ENCODE measurements at regions not wholly inside any gene's neighbourhood (a gene's known extent, or its start where the extent isn't known, plus 50 kb on each side); places are given as distances from the start of the nearest gene placed in this dataset.
"Not testable (repeated sequence)": the region's sequence is repeated elsewhere in the genome, so short reads cannot be mapped to it uniquely, and the experiment has no call there.

- TF ChIP-seq POLR2A (IDR thresholded peaks at IDR 0.05; ENCODE audit: low read depth, low read length), result no peak
- DNase-seq (ENCODE audit: insufficient read length, low spot score) (no peak), FAIRE-seq (no peak)
These were observed 902.5 kb downstream of the FAM133A start for GRCh38 chrX:94576367-94577004.

- DNase-seq (ENCODE audit: insufficient read length, low spot score) (no peak), FAIRE-seq (no peak)
- no peak for TF ChIP-seq POLR2A (IDR thresholded peaks at IDR 0.05; ENCODE audit: low read depth, low read length)
These were observed 926.1 kb downstream of the FAM133A start for GRCh38 chrX:94600077-94600476.

- DNase-seq (ENCODE audit: insufficient read length, low spot score), result no peak
- TF ChIP-seq POLR2A (IDR thresholded peaks at IDR 0.05; ENCODE audit: low read depth, low read length), result no peak
- no peak for FAIRE-seq
These were observed 938.1 kb downstream of the FAM133A start for GRCh38 chrX:94612140-94612539.

- DNase-seq (ENCODE audit: insufficient read length, low spot score) (no peak), FAIRE-seq (no peak)
- TF ChIP-seq POLR2A (IDR thresholded peaks at IDR 0.05; ENCODE audit: low read depth, low read length), result no peak
These were observed 959.2 kb downstream of the FAM133A start for GRCh38 chrX:94633237-94633636.

- TF ChIP-seq POLR2A (IDR thresholded peaks at IDR 0.05; ENCODE audit: low read depth, low read length), result no peak
- FAIRE-seq (no peak), DNase-seq (ENCODE audit: insufficient read length, low spot score) (no peak)
These were observed 961.0 kb downstream of the FAM133A start for GRCh38 chrX:94635003-94635402.

- no peak for DNase-seq (ENCODE audit: insufficient read length, low spot score)
- no peak for FAIRE-seq
- TF ChIP-seq POLR2A (IDR thresholded peaks at IDR 0.05; ENCODE audit: low read depth, low read length), result no peak
These were observed 971.7 kb downstream of the FAM133A start for GRCh38 chrX:94645726-94646125.

GRCh38 chrX:94655180-94655579, 981.2 kb downstream of the FAM133A start:
- FAIRE-seq, result no peak
- DNase-seq (ENCODE audit: insufficient read length, low spot score), result no peak
- TF ChIP-seq POLR2A (IDR thresholded peaks at IDR 0.05; ENCODE audit: low read depth, low read length), result no peak

- DNase-seq (ENCODE audit: insufficient read length, low spot score) (no peak), FAIRE-seq (no peak)
- no peak for TF ChIP-seq POLR2A (IDR thresholded peaks at IDR 0.05; ENCODE audit: low read depth, low read length)
These were observed 988.7 kb downstream of the FAM133A start for GRCh38 chrX:94662689-94663088.

- DNase-seq (ENCODE audit: insufficient read length, low spot score), result no peak
- TF ChIP-seq POLR2A (IDR thresholded peaks at IDR 0.05; ENCODE audit: low read depth, low read length), result no peak
- FAIRE-seq, result no peak
These were observed 1002.3 kb downstream of the FAM133A start for GRCh38 chrX:94676285-94676684.

GRCh38 chrX:94686071-94686470, 1012.1 kb downstream of the FAM133A start:
- DNase-seq (ENCODE audit: insufficient read length, low spot score) (no peak), FAIRE-seq (no peak)
- no peak for TF ChIP-seq POLR2A (IDR thresholded peaks at IDR 0.05; ENCODE audit: low read depth, low read length)

GRCh38 chrX:94695910-94696309, 1021.9 kb downstream of the FAM133A start:
- DNase-seq (ENCODE audit: insufficient read length, low spot score) (no peak), FAIRE-seq (no peak)
- TF ChIP-seq POLR2A (IDR thresholded peaks at IDR 0.05; ENCODE audit: low read depth, low read length), result no peak

- FAIRE-seq, result not testable (repeated sequence)
These were observed 1030.6 kb downstream of the FAM133A start for GRCh38 chrX:94704348-94705256.

GRCh38 chrX:94721386-94721785, 1047.4 kb downstream of the FAM133A start:
- FAIRE-seq, result no peak
- no peak for DNase-seq (ENCODE audit: insufficient read length, low spot score)
- no peak for TF ChIP-seq POLR2A (IDR thresholded peaks at IDR 0.05; ENCODE audit: low read depth, low read length)

More at GRCh38 chrX:94704348-94705256, 1030.6 kb downstream of the FAM133A start:
- not testable (repeated sequence) for DNase-seq (ENCODE audit: insufficient read length, low spot score)

GRCh38 chrX:94722578-94722977, 1048.6 kb downstream of the FAM133A start:
- no peak for DNase-seq (ENCODE audit: insufficient read length, low spot score)
- no peak for TF ChIP-seq POLR2A (IDR thresholded peaks at IDR 0.05; ENCODE audit: low read depth, low read length)
- FAIRE-seq, result no peak

GRCh38 chrX:94742772-94743171, 1068.8 kb downstream of the FAM133A start:
- no peak for DNase-seq (ENCODE audit: insufficient read length, low spot score)
- TF ChIP-seq POLR2A (IDR thresholded peaks at IDR 0.05; ENCODE audit: low read depth, low read length), result no peak
- FAIRE-seq, result no peak

Data from H54 (cell line).